ENCODE measurements at regions not wholly inside any gene's neighbourhood (a gene's known extent, or its start where the extent isn't known, plus 50 kb on each side); places are given as distances from the start of the nearest gene placed in this dataset.

GRCh38 chr6:10237298-10238038, 177.4 kb downstream of the TFAP2A start:
- no peak for FAIRE-seq
- no peak for TF ChIP-seq CTCF (IDR thresholded peaks at IDR 0.05; ENCODE audit: insufficient read depth, missing control alignments)
- DNase-seq (ENCODE audit: insufficient read length, low spot score), result no peak

GRCh38 chr6:10235344-10235743, 179.5 kb downstream of the TFAP2A start:
- TF ChIP-seq CTCF (IDR thresholded peaks at IDR 0.05; ENCODE audit: insufficient read depth, missing control alignments), result no peak
- FAIRE-seq (no peak), DNase-seq (ENCODE audit: insufficient read length, low spot score) (no peak)

- no peak for TF ChIP-seq CTCF (IDR thresholded peaks at IDR 0.05; ENCODE audit: insufficient read depth, missing control alignments)
- DNase-seq (ENCODE audit: insufficient read length, low spot score) (no peak), FAIRE-seq (no peak)
Observed at GRCh38 chr6:10230531-10230930, 184.3 kb downstream of the TFAP2A start.

GRCh38 chr6:10223841-10224240, 191.0 kb downstream of the TFAP2A start:
- FAIRE-seq, result no peak
- TF ChIP-seq CTCF (IDR thresholded peaks at IDR 0.05; ENCODE audit: insufficient read depth, missing control alignments), result no peak
- no peak for DNase-seq (ENCODE audit: insufficient read length, low spot score)

GRCh38 chr6:10221178-10221577, 193.7 kb downstream of the TFAP2A start:
- FAIRE-seq (no peak), DNase-seq (ENCODE audit: insufficient read length, low spot score) (no peak)
- no peak for TF ChIP-seq CTCF (IDR thresholded peaks at IDR 0.05; ENCODE audit: insufficient read depth, missing control alignments)

GRCh38 chr6:10219510-10219909, 195.4 kb downstream of the TFAP2A start:
- DNase-seq (ENCODE audit: insufficient read length, low spot score) (no peak), FAIRE-seq (no peak)
- no peak for TF ChIP-seq CTCF (IDR thresholded peaks at IDR 0.05; ENCODE audit: insufficient read depth, missing control alignments)

- no peak for TF ChIP-seq CTCF (IDR thresholded peaks at IDR 0.05; ENCODE audit: insufficient read depth, missing control alignments)
- DNase-seq (ENCODE audit: insufficient read length, low spot score) (no peak), FAIRE-seq (no peak)
Observed at GRCh38 chr6:10217111-10217510, 197.8 kb downstream of the TFAP2A start.

All from D721Med (cell line).